HG03432 (cell line): ENCODE measurements at regions not wholly inside any gene's neighbourhood (a gene's known extent, or its start where the extent isn't known, plus 50 kb on each side); places are given as distances from the start of the nearest gene placed in this dataset.
"Not testable (repeated sequence)": the region's sequence is repeated elsewhere in the genome, so short reads cannot be mapped to it uniquely, and the experiment has no call there.

Source experiments
- ATAC-seq: cut with Tn5 transposase; IDR thresholded peaks from one replicate; pipeline ENCODE4 v1.9.1; 2021; ENCODE audit warnings: mild to moderate bottlenecking, moderate library complexity; ENCODE audit not compliant: unreplicated experiment

DNA sequence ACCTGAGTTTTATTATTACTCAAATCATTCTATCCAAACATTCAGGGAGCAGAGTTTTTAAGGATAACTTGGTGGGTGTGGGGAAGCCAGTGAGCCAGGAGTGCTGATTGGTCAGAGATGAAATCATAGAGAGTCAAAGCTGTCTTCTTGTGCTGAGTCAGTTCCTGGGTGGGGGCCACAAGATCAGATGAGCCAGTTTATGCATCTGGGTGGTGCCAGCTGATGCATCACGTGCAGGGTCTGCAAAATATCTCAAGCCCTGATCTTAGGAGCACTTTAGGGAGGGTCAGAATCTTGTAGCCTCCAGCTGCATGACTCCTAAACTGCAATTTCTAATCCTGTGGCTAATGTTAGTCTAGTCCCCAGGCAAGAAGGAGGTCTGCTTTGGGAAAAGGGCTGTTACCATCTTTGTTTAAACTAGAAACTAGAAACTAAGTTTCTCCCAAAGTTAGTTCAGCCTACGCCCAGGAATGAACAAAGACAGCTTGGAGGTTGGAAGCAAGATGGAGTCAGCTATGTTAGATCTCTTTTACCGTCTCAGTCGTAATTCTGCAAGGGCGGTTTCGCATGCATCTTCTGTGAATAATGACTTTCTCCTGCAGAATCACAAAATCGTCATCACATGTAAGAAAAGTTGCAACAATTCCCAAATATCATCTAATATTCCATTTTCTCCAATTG, 97.5 kb downstream of the ZNF664 start:
- ATAC-seq: not testable (repeated sequence)

DNA sequence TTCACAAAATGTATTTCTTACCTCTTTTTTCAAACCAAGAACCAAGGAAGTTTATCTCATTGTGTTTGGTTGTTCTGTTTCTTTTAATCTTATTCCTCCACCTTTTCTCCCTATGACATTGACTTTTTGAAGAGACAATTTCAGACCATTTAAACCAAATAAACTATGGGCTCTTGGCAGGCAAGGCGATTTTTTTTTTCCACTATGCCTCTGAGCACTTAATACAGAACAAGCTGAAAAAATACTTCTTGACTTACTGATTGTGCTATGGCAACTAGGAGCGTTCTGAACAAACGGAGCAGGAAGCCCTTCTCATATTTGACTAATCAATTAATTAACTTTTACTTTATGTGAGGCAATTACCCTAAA, 98.0 kb downstream of the ZNF664 start:
- no peak for ATAC-seq

DNA sequence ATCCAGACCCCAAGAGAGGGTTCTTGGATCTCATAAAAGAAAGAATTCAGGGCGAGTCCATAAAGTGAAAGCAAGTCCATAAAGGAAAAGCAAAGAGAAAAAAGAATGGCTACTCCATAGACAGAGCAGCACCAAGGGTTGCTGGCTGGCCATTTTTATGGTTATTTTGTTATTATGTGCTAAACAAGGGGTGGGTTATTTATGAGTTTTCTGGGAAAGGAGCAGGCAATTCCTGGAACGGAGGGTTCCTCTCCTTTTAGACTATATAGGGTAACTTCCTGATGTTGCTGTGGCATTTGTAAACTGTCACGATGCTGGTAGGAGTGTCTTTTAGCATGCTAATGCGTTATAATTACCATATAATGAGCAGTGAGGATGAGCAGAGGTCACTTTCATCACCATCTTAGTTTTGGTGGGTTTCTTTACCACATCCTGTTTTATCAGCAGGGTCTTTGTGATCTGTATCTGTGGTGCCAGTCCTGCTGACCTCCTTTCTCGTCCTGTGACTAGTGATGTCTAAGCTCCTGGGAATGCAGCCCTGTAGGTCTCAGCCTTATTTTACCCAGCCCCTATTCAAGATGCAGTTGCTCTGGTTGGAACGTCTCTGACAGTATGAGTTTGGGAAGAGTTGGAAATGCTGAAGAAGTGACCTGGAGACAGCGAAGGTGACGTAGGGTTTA, 100.5 kb downstream of the ZNF664 start:
- no peak for ATAC-seq

DNA sequence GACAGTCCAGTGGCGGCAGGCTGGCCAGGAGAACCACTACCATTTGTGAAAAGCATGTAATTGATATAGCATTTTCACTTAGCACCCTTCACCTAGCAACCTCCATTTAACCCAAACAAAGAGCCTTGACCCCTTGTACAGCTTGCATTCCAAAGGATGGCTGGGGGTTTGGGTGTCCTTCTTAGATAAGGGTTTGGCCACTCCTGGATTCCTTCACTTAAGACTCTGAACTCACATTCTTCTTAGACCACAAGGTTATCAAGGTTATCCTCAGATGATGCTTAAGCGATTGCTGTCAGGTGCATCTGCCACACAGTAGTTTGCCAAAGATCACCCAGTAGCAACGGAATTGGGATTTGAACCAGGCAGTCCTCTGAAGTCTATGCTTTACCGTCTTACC, 102.8 kb downstream of the ZNF664 start:
- no peak for ATAC-seq

DNA sequence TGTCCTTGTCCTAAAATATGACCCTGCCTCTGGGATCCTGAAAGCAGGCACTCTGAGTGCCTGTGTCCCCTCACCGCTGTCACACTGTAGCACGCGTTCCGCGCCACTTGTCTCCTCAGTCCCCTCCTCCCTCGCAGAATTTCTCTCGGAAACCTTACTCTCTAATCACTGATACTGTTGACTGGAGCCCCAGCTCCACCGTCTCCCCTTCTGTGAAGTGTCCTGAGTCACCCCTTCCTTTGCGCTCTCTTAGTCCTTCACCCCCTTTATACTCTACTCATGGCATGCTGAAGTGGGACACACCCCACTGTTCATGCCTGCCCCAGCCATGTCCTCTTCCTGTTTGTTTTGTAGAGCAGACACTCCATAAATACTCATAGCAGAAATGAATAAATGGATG, 104.7 kb downstream of the ZNF664 start:
- ATAC-seq: no peak

DNA sequence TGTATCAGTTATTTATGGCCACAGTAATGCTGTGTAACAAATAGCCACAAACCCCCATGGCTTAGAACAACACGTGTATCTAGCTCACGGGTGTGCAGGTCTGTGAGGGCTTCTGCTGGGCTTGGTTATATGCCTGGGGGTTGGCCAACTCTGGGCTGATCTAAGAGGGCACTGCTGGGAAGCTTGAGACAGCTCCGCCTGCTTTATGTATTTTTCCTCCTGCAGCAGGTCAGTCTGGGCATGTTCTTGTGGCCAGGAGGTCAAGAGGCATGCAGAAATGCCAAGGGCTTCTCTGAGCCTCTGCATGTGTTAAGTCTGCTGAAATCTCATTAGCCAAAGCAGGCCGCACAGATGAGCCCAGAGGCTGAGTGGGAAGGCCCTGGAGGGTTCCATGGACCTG, 105.8 kb downstream of the ZNF664 start:
- ATAC-seq: no peak

DNA sequence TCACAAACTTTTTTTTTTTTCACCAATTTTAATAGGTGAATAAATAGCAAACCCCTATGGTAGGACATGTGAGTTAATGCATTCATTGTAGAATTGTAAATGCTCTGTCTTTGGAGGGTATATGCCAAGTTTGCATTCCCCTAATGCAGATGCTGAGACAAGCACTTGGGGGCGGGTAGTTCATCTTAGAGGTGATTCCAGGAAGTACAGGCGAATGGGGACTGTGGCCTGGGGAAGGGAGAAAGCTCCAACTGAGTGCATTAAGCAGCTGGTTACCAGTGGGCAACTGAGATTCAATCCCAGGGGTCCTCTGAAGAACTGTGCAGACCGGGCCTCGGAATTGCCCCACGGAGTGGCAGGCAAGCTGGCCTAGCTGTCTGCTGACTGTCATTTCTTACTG, 107.6 kb downstream of the ZNF664 start:
- ATAC-seq: no peak

DNA sequence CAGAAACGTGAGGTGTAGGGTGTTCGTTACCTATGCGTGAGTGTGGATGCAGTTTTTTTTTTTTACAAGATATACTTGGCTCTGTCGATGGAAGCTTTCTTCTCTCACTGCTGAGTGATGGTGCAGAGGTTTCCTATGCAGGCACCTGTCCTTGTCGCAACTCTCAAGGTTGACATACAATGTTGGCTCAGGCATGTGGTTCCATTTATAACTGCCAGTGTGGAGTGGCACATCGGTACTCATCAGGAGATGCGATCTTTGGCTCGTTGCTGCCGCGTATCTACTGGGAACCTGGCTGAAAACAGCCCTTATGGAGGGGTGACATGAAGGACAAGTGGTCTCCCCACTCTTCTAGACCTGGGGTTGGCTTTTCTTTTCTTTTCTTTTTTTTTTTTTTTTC, 109.0 kb downstream of the ZNF664 start:
- no peak for ATAC-seq

DNA sequence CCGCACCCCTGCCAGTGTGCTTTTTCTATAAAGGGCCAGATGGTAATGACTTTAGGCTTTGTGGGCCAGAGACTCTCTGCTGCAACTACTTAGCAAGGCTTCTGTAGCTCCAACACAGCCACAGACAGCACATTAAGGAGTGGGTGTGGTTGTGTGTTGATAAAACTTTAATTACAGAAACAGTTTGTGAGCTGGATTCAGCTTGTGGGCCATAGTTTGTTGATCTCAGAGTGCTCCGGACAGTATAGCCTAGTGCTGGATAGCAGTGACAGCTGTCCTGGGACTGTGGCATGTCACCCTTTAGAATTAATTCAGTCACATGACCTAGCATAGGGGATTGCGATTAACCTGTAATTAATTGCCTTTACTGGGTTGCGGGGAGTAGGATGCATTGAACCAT, 109.7 kb downstream of the ZNF664 start:
- no peak for ATAC-seq

DNA sequence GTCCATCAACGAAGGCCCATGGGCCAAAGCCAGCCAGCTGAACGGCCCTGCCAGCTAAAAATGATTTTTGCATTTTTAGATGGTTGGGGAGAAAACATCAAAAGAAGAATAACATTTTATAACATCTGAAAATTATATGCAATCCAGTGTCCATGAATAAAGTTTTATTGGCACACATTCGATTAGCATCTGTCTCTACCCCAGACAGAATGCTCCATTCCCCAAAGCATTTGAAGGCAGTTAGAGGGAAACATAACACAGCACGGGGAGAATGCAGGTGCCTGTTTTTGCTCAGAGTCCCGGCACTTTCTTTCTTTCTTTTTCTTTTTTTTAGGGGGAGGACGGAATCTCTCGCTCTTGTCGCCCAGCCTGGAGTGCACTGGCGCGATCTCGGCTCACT, 110.7 kb downstream of the ZNF664 start:
- no peak for ATAC-seq

DNA sequence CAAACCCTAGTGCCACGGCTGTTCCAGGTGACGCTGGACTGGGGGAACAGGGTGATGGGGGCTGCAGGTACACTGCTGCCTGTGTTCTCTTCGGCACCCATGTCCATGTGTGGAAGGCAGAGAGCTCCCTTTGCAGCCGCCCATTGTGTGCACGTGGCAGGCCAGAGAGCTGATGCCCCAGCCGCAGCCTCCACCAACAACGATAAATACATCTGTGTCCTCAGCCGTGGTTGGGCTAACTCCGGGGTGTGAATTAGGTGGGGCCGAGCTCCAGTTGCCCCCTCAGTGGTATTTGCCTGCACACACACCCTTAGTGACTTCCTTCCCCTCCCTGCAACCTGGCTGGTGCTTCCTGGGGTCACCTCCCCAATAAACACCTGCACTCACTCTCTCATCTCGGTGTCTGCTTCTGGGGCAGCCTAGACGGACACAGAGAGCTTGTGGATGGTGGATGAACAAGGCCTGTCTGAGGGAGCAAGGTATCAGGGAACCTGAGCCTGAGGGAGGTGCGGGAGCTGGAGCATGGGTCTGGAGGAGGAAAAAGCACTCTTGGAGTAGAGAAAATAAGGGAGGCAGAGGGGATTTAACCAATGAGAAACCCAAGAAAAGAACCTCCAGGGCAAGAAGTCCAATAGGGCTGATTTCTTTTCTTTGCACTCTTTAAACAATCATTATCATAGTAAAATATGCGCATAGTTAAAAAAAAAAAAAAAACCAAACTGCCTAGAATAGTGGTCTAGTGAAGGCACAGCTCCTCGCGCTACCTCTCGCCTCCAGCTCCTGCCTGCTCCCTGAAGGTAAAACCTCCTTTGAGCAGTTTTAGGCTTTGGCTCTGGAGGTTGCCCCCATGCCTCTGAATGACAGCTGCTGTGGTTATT, 112.6 kb downstream of the ZNF664 start:
- ATAC-seq: no peak

DNA sequence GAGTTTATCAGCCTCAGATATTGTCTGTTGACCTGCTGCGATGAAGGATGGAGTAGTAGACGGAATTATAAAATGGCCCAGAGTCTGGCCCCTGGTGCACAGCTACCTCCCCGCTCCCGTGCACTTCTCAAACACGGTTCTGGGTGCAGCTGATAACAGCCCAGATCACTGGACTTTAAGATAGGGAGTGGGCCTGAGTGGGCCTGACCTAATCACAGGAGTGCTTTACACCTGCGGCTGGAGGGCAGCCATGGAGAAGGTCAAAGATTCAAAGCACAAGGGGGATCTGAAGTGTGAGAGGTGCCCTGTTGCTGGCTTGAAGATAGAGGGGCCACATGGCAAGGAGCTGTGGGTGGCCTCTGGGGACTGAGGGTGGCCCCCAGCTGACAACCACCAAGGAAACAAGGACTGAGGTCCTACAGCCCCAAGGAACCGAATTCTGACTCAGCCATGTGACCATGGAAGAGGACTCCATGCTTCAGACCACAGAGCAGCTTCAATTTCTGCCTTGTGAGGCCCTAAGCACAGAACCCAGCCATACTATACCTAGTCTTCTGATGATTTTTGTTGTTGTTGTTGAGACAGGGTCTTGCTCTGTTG, 113.4 kb downstream of the ZNF664 start:
- ATAC-seq: no peak

DNA sequence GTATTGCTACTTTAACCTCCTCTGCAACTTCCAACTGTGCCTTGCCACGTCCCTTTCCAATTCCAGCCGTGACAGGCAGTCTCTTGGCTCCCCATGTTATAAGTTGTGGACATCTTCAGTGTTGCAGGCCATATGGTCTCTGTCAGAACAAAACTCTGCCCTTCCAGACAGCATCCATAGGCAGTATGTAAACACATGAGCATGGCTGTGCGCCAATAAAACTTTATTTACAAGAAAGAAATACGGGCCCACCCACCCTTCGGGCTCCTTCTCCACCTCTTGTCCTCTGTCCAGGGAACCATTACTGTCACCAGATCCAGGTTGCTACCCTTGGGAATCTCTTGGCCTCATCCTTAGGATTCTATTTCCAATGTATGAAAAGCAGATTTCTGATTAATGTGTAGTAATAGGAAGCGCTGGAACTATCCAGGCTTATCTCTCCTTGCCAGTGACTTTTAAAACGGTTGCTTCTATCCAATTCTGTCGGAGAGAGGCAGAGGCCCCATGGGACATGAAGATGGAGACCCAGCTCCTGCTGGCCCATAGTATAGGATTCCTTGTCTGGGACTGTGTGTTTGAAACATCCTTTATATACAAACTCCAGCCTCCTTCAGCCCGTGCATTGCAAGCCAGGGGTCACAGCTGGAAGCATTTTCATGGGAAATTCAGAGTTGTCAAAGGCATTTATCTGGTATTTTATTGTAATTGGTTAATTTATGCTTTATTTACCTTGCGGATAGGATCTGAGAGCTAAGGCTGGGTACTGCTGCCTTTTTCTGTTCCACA, 114.4 kb downstream of the ZNF664 start:
- ATAC-seq: no peak

DNA sequence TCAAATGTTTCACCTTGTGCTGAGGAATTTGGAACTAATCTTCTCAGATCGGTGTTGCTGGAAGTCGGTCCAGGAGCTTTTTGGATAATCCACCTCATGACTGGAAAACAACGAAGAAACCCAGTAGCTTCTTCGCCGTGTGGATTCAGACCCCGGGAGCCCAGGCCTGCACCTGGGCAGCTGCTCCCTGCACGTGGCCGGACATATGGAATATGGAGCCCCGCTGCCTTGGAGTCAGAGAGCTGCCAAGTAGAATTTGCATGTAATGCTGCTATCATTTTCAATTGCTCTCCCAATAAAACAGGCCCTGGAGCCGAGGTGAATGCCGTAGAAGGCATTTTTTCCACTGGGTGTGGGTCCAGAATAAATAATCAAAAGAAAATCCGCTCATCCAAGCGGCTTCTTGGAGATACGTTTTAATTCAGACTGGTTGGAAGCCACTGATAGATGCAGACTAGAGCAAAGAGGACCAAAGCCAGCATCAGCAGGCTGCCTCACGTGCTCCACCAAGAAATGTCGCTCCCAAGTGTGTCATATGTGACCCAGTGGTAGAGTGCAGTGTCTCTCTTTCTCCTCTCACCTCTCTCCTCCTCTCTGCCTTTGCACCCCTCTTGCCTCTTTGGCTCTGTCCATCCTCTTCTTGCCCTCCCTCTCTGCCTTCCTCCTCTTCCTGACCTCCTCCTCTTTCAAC, 115.3 kb downstream of the ZNF664 start:
- no peak for ATAC-seq

DNA sequence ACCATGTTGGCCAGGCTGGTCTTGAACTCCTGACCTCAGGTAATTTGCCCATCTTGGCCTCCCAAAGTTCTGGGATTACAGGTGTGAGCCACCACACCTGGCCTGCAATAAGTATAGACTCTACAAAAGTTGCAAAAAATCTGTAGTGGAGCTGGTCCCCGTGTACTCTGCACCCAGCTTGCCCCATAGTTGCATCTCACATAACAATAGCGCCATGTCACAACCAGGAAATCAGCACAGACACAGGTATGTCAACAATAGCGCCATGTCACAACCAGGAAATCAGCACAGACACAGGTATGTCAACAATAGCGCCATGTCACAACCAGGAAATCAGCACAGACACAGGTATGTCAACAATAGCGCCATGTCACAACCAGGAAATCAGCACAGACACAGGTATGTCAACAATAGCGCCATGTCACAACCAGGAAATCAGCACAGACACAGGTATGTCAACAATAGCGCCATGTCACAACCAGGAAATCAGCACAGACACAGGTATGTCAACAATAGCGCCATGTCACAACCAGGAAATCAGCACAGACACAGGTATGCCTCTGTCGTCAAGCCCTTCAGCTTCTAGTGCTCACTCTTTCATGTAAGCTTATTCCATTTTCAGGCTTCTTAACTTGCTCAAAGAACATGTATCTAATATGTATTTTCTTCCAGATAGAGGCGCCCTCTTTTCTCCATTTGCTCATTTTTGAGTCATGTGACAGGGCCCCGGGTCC, 116.3 kb downstream of the ZNF664 start:
- not testable (repeated sequence) for ATAC-seq

DNA sequence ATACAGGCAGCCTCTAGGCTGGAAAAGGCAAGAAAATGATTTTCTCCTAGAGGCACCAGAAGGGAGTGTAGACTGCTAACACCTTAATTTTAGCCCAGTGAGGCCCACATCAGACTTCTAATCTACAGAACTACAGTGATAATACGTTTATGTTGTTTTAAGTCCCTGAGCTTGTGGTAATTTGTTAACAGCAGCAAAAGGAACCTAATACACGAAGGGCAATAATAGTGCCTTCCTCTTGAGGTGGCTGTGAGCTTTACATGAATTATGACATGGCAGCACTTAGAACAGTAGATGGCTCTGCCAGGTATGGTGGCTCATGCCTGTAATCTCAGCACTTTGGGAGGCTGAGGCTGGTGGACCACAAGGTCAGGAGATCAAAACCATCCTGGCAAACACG, 118.8 kb downstream of the ZNF664 start:
- no peak for ATAC-seq

DNA sequence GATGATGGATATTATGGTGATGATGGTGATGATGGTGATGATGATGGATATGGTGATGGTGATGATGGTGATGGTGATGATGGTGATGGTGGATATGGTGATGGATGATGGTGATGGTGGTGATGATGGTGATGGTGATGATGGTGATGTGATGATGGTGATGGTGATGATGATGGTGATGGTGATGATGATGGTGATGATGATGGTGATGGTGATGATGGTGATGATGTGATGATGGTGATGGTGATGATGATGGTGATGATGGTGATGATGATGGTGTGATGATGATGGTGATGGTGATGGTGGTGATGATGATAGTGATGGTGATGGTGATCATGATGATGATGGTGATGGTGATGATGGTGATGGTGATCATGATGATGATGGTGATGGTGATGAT, 119.5 kb downstream of the ZNF664 start:
- ATAC-seq: not testable (repeated sequence)

DNA sequence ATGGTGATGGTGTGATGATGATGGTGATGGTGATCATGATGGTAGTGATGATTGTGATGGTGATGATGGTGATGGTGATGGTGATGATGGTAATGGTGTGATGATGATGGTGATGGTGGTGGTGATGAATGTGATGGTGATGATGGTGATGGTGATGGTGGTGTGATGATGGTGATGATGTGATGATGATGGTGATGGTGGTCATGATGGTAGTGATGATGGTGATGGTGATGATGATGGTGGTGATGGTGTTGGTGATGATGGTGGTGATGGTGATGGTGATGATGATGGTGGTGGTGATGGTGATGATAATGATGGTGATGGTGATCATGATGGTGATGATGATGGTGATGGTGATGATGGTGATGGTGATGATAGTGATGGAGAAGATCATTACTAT, 120.3 kb downstream of the ZNF664 start:
- no peak for ATAC-seq

DNA sequence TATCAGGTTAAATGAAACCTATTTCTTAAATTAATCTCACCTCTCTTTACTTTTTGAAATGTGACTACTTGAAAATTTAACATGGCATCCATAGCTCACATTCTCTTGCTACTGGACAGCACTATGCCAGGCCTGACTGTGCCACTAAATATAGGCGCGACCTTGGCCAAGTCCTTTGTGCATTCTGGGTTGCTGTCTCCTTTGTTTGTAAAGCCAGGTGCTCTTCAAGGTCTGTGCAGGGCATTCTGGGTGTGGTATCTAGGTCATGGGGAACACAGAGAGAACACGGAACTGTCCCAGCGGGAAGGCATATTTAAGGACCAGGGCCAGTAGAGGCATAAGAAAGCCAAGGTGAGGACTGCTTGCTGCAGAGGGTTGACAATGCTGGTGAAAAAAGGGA, 121.2 kb downstream of the ZNF664 start:
- ATAC-seq: no peak
